Transverse colon (tissue), 3 donors: ENCODE measurements at regions not wholly inside any gene's neighbourhood (a gene's known extent, or its start where the extent isn't known, plus 50 kb on each side); places are given as distances from the start of the nearest gene placed in this dataset.

Source experiments
- EP300 ChIP-seq: sonication (generic); formaldehyde crosslinking; IDR thresholded peaks from one replicate; pipeline ENCODE4 v1.6.1; 2017; ENCODE audit warnings: antibody characterized with exemption, low read depth
- TF ChIP-seq, protein P1 (sequence below), 5 experiments: fragments of 200-600 bp in 3 of 5; fragments of 450-650 bp in 2 of 5; sonication (generic) in 3 of 5; IDR thresholded peaks; 1 replicate in 2 of 5; 2 replicates in 3 of 5; pipeline ENCODE4 v1.5.1; 2016 to 2017; ENCODE audit warnings: antibody characterized with exemption in 5 of 5, inconsistent platforms in 3 of 5, mild to moderate bottlenecking in 2 of 5, moderate library complexity in 1 of 5

GRCh38 chr12:97903356-97903755 is 440.8 kb downstream of the RMST start:
- no peak for TF ChIP-seq EP300
- TF ChIP-seq, protein P1, sequence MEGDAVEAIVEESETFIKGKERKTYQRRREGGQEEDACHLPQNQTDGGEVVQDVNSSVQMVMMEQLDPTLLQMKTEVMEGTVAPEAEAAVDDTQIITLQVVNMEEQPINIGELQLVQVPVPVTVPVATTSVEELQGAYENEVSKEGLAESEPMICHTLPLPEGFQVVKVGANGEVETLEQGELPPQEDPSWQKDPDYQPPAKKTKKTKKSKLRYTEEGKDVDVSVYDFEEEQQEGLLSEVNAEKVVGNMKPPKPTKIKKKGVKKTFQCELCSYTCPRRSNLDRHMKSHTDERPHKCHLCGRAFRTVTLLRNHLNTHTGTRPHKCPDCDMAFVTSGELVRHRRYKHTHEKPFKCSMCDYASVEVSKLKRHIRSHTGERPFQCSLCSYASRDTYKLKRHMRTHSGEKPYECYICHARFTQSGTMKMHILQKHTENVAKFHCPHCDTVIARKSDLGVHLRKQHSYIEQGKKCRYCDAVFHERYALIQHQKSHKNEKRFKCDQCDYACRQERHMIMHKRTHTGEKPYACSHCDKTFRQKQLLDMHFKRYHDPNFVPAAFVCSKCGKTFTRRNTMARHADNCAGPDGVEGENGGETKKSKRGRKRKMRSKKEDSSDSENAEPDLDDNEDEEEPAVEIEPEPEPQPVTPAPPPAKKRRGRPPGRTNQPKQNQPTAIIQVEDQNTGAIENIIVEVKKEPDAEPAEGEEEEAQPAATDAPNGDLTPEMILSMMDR (IDR thresholded peaks at IDR 0.05) = no peak
